BE2C (cell line): ENCODE measurements at regions not wholly inside any gene's neighbourhood (a gene's known extent, or its start where the extent isn't known, plus 50 kb on each side); places are given as distances from the start of the nearest gene placed in this dataset.

Source experiments
- DNase-seq: peaks from one replicate; pipeline ENCODE4 v3.0.0-alpha.2; 2020
- H3K27me3 ChIP-seq: fragments of 250-450 bp; sonication (Bioruptor Pico); 2 replicates; pipeline ENCODE4 v1.5.1; 2020; ENCODE audit warnings: mild to moderate bottlenecking
- H3K36me3 ChIP-seq: fragments of 250-450 bp; sonication (Bioruptor Pico); 2 replicates; pipeline ENCODE4 v1.5.1; 2020; ENCODE audit warnings: mild to moderate bottlenecking
- H3K4me1 ChIP-seq: fragments of 250-450 bp; sonication (Bioruptor Pico); 2 replicates; pipeline ENCODE4 v1.5.1; 2020
- H3K4me3 ChIP-seq: 2 replicates; pipeline ENCODE4 v1.5.1; 2011; ENCODE audit warnings: low read depth, low read length
- H3K9me3 ChIP-seq: fragments of 250-450 bp; sonication (Bioruptor Pico); 2 replicates; pipeline ENCODE4 v1.5.1; 2020
- CTCF ChIP-seq: IDR thresholded peaks from 2 replicates; pipeline ENCODE4 v1.5.1; 2012; ENCODE audit warnings: mild to moderate bottlenecking, low read depth, low read length

DNA sequence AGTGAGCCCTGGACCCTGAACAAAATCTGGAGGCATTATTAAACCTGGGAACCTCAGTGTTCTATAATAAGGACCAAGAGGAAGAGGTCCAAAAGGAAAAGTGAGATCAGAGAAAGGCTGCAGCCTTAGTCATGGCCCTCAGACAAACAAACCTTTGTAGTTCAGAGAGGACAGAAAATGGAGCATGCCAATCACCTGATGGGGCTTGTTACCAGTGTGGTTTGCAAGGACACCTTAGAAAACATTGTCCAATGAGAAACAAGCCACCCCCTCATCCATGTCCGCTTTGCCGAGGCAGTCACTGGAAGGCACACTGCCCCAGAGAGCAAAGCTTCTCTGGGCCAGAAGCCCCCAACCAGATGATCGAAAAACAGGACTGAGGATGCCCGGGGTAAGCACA, 254.8 kb downstream of the CDH10 start:
- peaks cover 17% of the 10 kb centered on the region for H3K4me1 ChIP-seq
- DNase-seq: no peak
- H3K9me3 ChIP-seq: no peaks in the 10 kb centered on the region
- TF ChIP-seq CTCF: no peak
- H3K27me3 ChIP-seq: no peaks in the 10 kb centered on the region
- H3K4me3 ChIP-seq: no peak overlapping the region
- no peaks in the 10 kb centered on the region; the same call in 1 of the 2 replicates for H3K36me3 ChIP-seq

DNA sequence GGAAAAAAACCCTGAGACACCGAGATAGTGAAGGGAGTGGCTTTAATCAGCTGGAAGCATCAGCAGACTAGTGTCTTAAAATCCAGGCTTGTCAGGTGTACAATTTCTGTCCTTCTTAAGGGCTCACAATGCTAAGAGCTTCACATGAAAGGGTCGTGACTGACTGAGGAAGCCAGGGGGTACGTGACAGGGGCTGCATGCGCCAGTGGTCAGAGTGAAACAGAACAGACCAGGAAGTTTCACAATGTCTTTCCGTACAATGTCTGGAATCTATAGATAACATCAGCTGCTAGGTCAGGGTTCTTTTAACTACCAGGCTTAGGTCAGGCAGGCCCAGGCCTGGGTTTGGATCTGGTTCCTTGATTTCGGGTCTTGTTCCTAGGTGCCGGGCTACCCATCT, 253.0 kb downstream of the CDH10 start:
- DNase-seq: peak; percentile 66
- H3K36me3 ChIP-seq: no peaks in the 10 kb centered on the region
- no peaks in the 10 kb centered on the region for H3K27me3 ChIP-seq
- TF ChIP-seq CTCF: no peak
- H3K9me3 ChIP-seq: no peaks in the 10 kb centered on the region
- peak overlapping the region; percentile 19 for H3K4me3 ChIP-seq
- peaks cover 17% of the 10 kb centered on the region for H3K4me1 ChIP-seq

- peak; percentile 28 for DNase-seq
- Histone ChIP-seq H3K36me3 (no peaks in the 10 kb centered on the region), H3K4me3 (no peak overlapping the region), H3K27me3 (no peaks in the 10 kb centered on the region), H3K9me3 (no peaks in the 10 kb centered on the region; the same call in 1 of the 2 replicates), H3K4me1 (peaks cover 12% of the 10 kb centered on the region)
- no peak for TF ChIP-seq CTCF
Measured at GRCh38 chr5:24397601-24398000, 247.2 kb downstream of the CDH10 start.

DNA sequence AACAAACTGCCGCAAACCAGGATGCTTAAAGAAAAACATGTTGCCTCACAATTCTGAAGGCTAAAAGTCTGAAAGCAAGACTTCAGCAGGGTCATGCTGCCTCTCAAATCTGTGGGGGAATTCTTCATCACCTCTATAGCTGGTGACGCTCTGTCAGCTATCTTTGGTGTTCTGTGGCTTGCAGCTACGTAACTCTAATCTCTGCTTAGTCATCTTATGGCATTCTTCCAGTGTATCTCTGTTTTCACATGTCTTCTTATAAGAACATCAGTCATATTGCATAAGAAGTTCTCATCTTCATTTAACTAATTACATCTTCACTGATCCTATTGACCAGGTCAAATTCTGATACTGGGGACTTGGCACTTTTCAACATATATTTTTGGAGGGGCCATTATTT, 243.0 kb downstream of the CDH10 start:
- no peak for DNase-seq
- H3K9me3 ChIP-seq: no peaks in the 10 kb centered on the region; the same call in 1 of the 2 replicates
- H3K4me1 ChIP-seq: peaks cover 12% of the 10 kb centered on the region
- H3K27me3 ChIP-seq: no peaks in the 10 kb centered on the region
- H3K4me3 ChIP-seq: no peak overlapping the region
- no peak for TF ChIP-seq CTCF
- H3K36me3 ChIP-seq: no peaks in the 10 kb centered on the region

DNA sequence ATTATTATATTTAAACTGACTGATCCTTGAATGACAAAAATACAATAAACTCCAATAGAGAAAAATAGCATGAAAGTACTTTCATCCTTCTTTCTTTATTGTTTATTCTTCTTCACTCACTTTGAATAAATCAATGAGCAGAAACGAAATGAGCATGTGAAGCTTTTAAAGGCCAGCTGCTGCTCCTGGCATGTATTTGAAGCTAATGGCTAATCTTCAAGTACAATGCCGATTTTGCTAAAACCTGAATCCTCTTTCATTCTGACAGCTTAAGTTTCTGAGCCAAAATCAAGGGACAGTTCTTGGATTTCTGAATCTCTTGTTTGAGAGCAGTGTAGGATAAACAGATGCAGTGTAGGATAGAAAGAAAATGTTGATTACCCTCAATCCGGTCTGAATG, 237.3 kb downstream of the CDH10 start:
- Histone ChIP-seq H3K4me1 (no peaks in the 10 kb centered on the region), H3K27me3 (no peaks in the 10 kb centered on the region), H3K4me3 (no peak overlapping the region), H3K9me3 (no peaks in the 10 kb centered on the region), H3K36me3 (no peaks in the 10 kb centered on the region)
- TF ChIP-seq CTCF: no peak
- DNase-seq: no peak

GRCh38 chr5:24428345-24428744, 216.4 kb downstream of the CDH10 start:
- no peak for TF ChIP-seq CTCF
- peaks cover 5% of the 10 kb centered on the region for H3K4me1 ChIP-seq
- H3K9me3 ChIP-seq: no peaks in the 10 kb centered on the region
- no peak overlapping the region for H3K4me3 ChIP-seq
- no peaks in the 10 kb centered on the region for H3K27me3 ChIP-seq
- H3K36me3 ChIP-seq: no peaks in the 10 kb centered on the region
- no peak for DNase-seq
